ENCODE measurements at regions not wholly inside any gene's neighbourhood (a gene's known extent, or its start where the extent isn't known, plus 50 kb on each side); places are given as distances from the start of the nearest gene placed in this dataset.

DNA sequence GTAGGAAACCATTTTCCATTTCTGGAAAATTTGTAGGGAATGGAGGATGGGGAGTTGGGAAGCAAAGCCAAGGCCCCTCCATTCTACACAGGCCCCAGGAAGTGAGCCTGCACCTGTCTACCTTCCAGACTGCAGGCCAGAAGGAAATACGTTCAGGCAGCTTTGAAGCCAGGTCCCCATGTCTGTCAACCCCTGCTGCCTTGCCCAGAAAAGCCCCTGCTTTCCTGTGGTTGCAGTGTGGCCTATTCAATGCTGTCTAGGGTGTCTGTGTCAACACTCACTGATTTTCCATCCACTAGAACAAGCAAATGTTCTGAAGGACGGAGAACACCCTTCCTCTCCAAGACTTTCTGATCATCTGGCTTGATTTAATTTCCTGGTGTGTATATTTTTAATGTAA is 281.9 kb downstream of the TLE3 start:
- H3K4me2 ChIP-seq (ENCODE audit: low read length), result no peak overlapping the region
- no peak overlapping the region for H3K27ac ChIP-seq
- TF ChIP-seq, protein P1, sequence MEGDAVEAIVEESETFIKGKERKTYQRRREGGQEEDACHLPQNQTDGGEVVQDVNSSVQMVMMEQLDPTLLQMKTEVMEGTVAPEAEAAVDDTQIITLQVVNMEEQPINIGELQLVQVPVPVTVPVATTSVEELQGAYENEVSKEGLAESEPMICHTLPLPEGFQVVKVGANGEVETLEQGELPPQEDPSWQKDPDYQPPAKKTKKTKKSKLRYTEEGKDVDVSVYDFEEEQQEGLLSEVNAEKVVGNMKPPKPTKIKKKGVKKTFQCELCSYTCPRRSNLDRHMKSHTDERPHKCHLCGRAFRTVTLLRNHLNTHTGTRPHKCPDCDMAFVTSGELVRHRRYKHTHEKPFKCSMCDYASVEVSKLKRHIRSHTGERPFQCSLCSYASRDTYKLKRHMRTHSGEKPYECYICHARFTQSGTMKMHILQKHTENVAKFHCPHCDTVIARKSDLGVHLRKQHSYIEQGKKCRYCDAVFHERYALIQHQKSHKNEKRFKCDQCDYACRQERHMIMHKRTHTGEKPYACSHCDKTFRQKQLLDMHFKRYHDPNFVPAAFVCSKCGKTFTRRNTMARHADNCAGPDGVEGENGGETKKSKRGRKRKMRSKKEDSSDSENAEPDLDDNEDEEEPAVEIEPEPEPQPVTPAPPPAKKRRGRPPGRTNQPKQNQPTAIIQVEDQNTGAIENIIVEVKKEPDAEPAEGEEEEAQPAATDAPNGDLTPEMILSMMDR (IDR thresholded peaks at IDR 0.05), result no peak
- H3K4me1 ChIP-seq, result no peaks in the 10 kb centered on the region
- H3K79me2 ChIP-seq, result no peaks in the 10 kb centered on the region
- no peaks in the 10 kb centered on the region for H3K36me3 ChIP-seq (ENCODE audit: control insufficient read depth, insufficient read depth, low read length)
- no peaks in the 10 kb centered on the region for H3K9me3 ChIP-seq (ENCODE audit: control insufficient read depth, low read length)
- H3K27me3 ChIP-seq (ENCODE audit: control insufficient read depth, insufficient read depth, low read length), result no peaks in the 10 kb centered on the region
- H3K4me3 ChIP-seq (ENCODE audit: low read depth, low read length), result no peak overlapping the region
- no peak overlapping the region for H2AFZ ChIP-seq
- H3K9ac ChIP-seq, result no peak overlapping the region

DNA sequence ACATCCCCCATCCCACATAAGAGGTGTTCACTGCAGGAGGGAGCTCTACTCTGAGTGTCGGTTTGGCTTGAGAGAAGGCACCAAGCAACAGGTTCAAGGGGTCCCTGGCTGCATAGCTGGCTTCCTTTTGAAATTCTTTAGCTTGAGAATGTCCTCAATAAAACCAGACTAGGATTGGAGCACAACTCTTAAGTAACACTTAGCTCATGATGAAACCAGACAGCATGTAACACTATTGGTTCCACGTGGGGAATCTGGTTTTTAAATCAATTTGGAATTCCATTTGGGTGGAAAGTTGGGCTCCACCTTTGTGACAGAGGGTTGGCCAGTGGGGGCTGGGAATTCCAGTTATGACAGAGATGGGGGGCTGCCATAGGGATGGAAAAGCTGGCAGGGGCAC is 281.2 kb downstream of the TLE3 start:
- TF ChIP-seq, protein P1 (IDR thresholded peaks at IDR 0.05), result no peak
- Histone ChIP-seq H2AFZ (no peak overlapping the region), H3K9me3 (ENCODE audit: control insufficient read depth, low read length) (no peaks in the 10 kb centered on the region), H3K27ac (no peak overlapping the region), H3K27me3 (ENCODE audit: control insufficient read depth, insufficient read depth, low read length) (no peaks in the 10 kb centered on the region), H3K4me3 (ENCODE audit: low read depth, low read length) (no peak overlapping the region), H3K4me2 (ENCODE audit: low read length) (no peak overlapping the region), H3K79me2 (no peaks in the 10 kb centered on the region), H3K36me3 (ENCODE audit: control insufficient read depth, insufficient read depth, low read length) (no peaks in the 10 kb centered on the region), H3K9ac (no peak overlapping the region), H3K4me1 (no peaks in the 10 kb centered on the region)

GRCh38 chr15:69818529-69818928 is 279.2 kb downstream of the TLE3 start:
- Histone ChIP-seq H3K9ac (no peak overlapping the region), H3K4me3 (ENCODE audit: low read depth, low read length) (no peak overlapping the region), H3K79me2 (no peaks in the 10 kb centered on the region), H2AFZ (no peak overlapping the region), H3K36me3 (ENCODE audit: control insufficient read depth, insufficient read depth, low read length) (no peaks in the 10 kb centered on the region), H3K27me3 (ENCODE audit: control insufficient read depth, insufficient read depth, low read length) (no peaks in the 10 kb centered on the region), H3K9me3 (ENCODE audit: control insufficient read depth, low read length) (no peaks in the 10 kb centered on the region), H3K27ac (no peak overlapping the region), H3K4me2 (ENCODE audit: low read length) (no peak overlapping the region), H3K4me1 (no peaks in the 10 kb centered on the region)
- TF ChIP-seq, protein P1 (IDR thresholded peaks at IDR 0.05), result no peak

DNA sequence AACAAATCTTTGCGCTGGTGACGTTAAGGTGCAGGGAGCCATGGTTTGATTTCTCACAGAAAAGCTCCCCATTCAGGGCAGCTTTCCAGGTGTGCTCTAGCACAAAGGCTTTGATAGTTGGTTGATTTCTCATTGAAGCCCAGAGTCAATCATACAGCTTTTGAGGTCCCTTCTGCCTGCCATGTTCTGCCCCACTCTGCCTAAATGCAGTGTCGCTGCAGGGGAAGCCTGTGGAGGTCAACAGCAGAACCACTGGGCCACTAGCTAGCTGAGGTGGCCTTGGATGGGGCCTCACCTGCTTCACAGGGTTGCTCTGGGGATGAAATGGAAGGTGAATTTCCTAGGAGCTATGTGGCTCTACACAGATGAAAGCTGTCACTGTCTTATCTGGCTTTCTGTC is 278.3 kb downstream of the TLE3 start:
- no peak overlapping the region for H3K4me3 ChIP-seq (ENCODE audit: low read depth, low read length)

GRCh38 chr15:69820819-69821218 is 276.9 kb downstream of the TLE3 start:
- TF ChIP-seq, protein P1 (IDR thresholded peaks at IDR 0.05), result no peak
- H3K27ac ChIP-seq, result no peak overlapping the region
- no peaks in the 10 kb centered on the region for H3K79me2 ChIP-seq
- no peaks in the 10 kb centered on the region for H3K9me3 ChIP-seq (ENCODE audit: control insufficient read depth, low read length)
- H3K4me1 ChIP-seq, result no peaks in the 10 kb centered on the region
- H2AFZ ChIP-seq, result no peak overlapping the region
- H3K4me3 ChIP-seq (ENCODE audit: low read depth, low read length), result no peak overlapping the region
- no peaks in the 10 kb centered on the region for H3K27me3 ChIP-seq (ENCODE audit: control insufficient read depth, insufficient read depth, low read length)
- H3K36me3 ChIP-seq (ENCODE audit: control insufficient read depth, insufficient read depth, low read length), result no peaks in the 10 kb centered on the region
- no peak overlapping the region for H3K4me2 ChIP-seq (ENCODE audit: low read length)
- no peak overlapping the region for H3K9ac ChIP-seq

More for the DNA sequence above, 278.3 kb downstream of the TLE3 start:
- Histone ChIP-seq H3K79me2 (no peaks in the 10 kb centered on the region), H3K27ac (no peak overlapping the region), H3K9me3 (ENCODE audit: control insufficient read depth, low read length) (no peaks in the 10 kb centered on the region), H3K27me3 (ENCODE audit: control insufficient read depth, insufficient read depth, low read length) (no peaks in the 10 kb centered on the region), H3K4me2 (ENCODE audit: low read length) (no peak overlapping the region), H2AFZ (no peak overlapping the region), H3K9ac (no peak overlapping the region), H3K4me1 (no peaks in the 10 kb centered on the region), H3K36me3 (ENCODE audit: control insufficient read depth, insufficient read depth, low read length) (no peaks in the 10 kb centered on the region)
- TF ChIP-seq, protein P1 (IDR thresholded peaks at IDR 0.05), result no peak
